ENCODE measurements at regions not wholly inside any gene's neighbourhood (a gene's known extent, or its start where the extent isn't known, plus 50 kb on each side); places are given as distances from the start of the nearest gene placed in this dataset.
A peak's percentile ranks its signal among the peaks of the same experiment; 100 is the strongest.

DNA sequence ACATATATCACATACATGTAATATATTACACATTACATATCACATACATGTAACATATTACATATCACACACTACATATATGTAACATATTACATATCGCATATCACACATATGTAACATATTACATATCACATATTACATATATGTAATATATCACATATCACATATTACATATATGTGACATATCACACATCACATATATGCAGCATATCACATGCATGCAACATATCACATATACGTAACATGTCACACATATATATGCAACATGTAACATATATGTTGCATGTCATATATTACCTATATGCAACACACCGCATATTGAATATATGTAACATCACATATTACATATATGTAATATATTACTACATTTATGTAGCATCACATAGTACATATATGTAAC, 211.2 kb downstream of the ARL6IP6 start:
- Mint-ChIP-seq H3K27ac (no peak overlapping the region), H3K27me3 (ENCODE audit: insufficient read depth, low read depth) (peaks cover 5% of the 10 kb centered on the region), H3K36me3 (no peaks in the 10 kb centered on the region), H3K4me1 (no peaks in the 10 kb centered on the region), H3K4me3 (no peak overlapping the region), H3K9me3 (no peaks in the 10 kb centered on the region)
- TF ChIP-seq EZH2 (IDR thresholded peaks at IDR 0.05) = no peak
- Histone ChIP-seq H2AFZ (replicated peaks) (no peak overlapping the region), H3K36me3 (no peaks in the 10 kb centered on the region), H3K4me1 (no peaks in the 10 kb centered on the region), H3K9ac (no peak overlapping the region), H4K20me1 (ENCODE audit: low read depth) (no peaks in the 10 kb centered on the region), H3K4me3 (no peak overlapping the region), H3K27ac (no peak overlapping the region), H3K79me2 (ENCODE audit: low read depth) (no peaks in the 10 kb centered on the region), H3K9me3 (ENCODE audit: low read depth) (no peaks in the 10 kb centered on the region), H3K4me2 (no peak overlapping the region), H3F3A (ENCODE audit: low read depth) (peaks cover 21% of the 10 kb centered on the region), H3K27me3 (no peaks in the 10 kb centered on the region)
- no peak for DNase-seq (ENCODE audit: low spot score)

- H3K9me3 ChIP-seq (ENCODE audit: low read depth) = no peaks in the 10 kb centered on the region
- H3K4me1 ChIP-seq = no peaks in the 10 kb centered on the region
- H3K27ac ChIP-seq = no peak overlapping the region
- H3K27me3 Mint-ChIP-seq (ENCODE audit: insufficient read depth, low read depth) = peaks cover 5% of the 10 kb centered on the region
- no peaks in the 10 kb centered on the region for H4K20me1 ChIP-seq (ENCODE audit: low read depth)
- H3K27ac Mint-ChIP-seq = no peak overlapping the region
- no peak overlapping the region for H3K4me2 ChIP-seq
- no peak overlapping the region for H2AFZ ChIP-seq (replicated peaks)
- no peaks in the 10 kb centered on the region for H3K4me1 Mint-ChIP-seq
- no peaks in the 10 kb centered on the region for H3K9me3 Mint-ChIP-seq
- peaks cover 21% of the 10 kb centered on the region for H3F3A ChIP-seq (ENCODE audit: low read depth)
- no peak overlapping the region for H3K4me3 Mint-ChIP-seq
- no peaks in the 10 kb centered on the region for H3K36me3 ChIP-seq
- H3K36me3 Mint-ChIP-seq = no peaks in the 10 kb centered on the region
- TF ChIP-seq CTCF (IDR thresholded peaks at IDR 0.05) (peak; percentile 93), EZH2 (IDR thresholded peaks at IDR 0.05) (no peak)
- no peak overlapping the region for H3K4me3 ChIP-seq
- no peak overlapping the region for H3K9ac ChIP-seq
- DNase-seq (ENCODE audit: low spot score) = peak; percentile 86
- no peaks in the 10 kb centered on the region for H3K27me3 ChIP-seq
- no peaks in the 10 kb centered on the region for H3K79me2 ChIP-seq (ENCODE audit: low read depth)
Observed at GRCh38 chr2:152925547-152926448, 207.4 kb downstream of the ARL6IP6 start.

DNA sequence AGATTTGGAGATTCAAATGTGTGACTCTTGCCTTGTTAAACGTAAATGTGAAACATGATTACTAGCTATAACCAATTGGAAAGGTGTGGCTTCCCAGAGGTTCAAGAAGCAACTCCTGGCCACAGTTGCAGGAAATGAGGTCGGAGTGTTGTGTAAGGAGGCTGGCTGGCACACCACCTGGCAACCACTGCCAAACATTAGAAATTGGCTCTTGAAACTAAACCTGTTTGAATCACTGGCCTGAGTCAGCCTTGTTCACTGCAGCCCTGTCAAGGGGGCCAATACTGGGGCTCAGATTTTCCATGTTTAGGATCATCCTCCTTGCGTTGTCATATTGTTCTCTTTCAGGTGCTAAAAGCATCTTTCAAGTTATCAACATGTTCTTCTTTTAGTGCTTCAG, 206.3 kb downstream of the ARL6IP6 start:
- no peaks in the 10 kb centered on the region for H3K4me1 Mint-ChIP-seq
- no peak for DNase-seq (ENCODE audit: low spot score)
- Histone ChIP-seq H3K27me3 (no peaks in the 10 kb centered on the region), H3K79me2 (ENCODE audit: low read depth) (no peaks in the 10 kb centered on the region), H3K9me3 (ENCODE audit: low read depth) (no peaks in the 10 kb centered on the region), H3F3A (ENCODE audit: low read depth) (peaks cover 14% of the 10 kb centered on the region), H3K4me1 (no peaks in the 10 kb centered on the region), H3K4me3 (no peak overlapping the region), H3K27ac (no peak overlapping the region), H3K4me2 (no peak overlapping the region), H4K20me1 (ENCODE audit: low read depth) (no peaks in the 10 kb centered on the region), H2AFZ (replicated peaks) (no peak overlapping the region), H3K9ac (no peak overlapping the region), H3K36me3 (no peaks in the 10 kb centered on the region)
- no peaks in the 10 kb centered on the region for H3K9me3 Mint-ChIP-seq
- H3K36me3 Mint-ChIP-seq = no peaks in the 10 kb centered on the region
- H3K4me3 Mint-ChIP-seq = no peak overlapping the region
- TF ChIP-seq EZH2phosphoT487 (IDR thresholded peaks at IDR 0.05) = no peak
- TF ChIP-seq CTCF (IDR thresholded peaks at IDR 0.05) = no peak
- TF ChIP-seq EZH2 (IDR thresholded peaks at IDR 0.05) = no peak
- peaks cover 5% of the 10 kb centered on the region for H3K27me3 Mint-ChIP-seq (ENCODE audit: insufficient read depth, low read depth)
- no peak overlapping the region for H3K27ac Mint-ChIP-seq

DNA sequence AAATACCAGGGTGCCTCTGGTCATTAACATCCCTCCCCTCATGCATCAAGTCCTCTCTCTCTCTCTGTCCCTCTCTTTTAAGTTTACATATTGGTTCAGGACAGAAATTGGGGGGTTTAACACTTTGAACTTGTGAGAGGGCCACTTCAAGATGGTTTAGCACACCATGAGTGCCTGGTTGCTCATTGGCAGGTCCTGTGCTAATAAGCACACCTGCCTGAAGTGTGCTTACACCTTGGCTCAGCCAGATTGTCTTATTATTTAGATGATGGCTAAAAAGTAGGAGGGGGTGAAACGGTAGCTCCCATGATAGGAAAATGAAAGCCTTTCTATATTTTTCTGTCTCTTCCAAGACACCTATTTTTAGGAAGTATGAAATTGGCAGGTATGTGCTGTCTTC, 205.8 kb downstream of the ARL6IP6 start:
- peaks cover 9% of the 10 kb centered on the region for H3F3A ChIP-seq (ENCODE audit: low read depth)
- H3K27me3 ChIP-seq = no peaks in the 10 kb centered on the region
- no peaks in the 10 kb centered on the region for H3K4me1 Mint-ChIP-seq
- H3K4me2 ChIP-seq = no peak overlapping the region
- no peak overlapping the region for H3K27ac Mint-ChIP-seq
- H3K9ac ChIP-seq = no peak overlapping the region
- H3K4me1 ChIP-seq = no peaks in the 10 kb centered on the region
- no peak overlapping the region for H3K4me3 Mint-ChIP-seq
- TF ChIP-seq CTCF (IDR thresholded peaks at IDR 0.05) (no peak), EZH2phosphoT487 (IDR thresholded peaks at IDR 0.05) (no peak), EZH2 (IDR thresholded peaks at IDR 0.05) (no peak)
- no peak overlapping the region for H3K27ac ChIP-seq
- no peaks in the 10 kb centered on the region for H3K36me3 ChIP-seq
- no peak overlapping the region for H2AFZ ChIP-seq (replicated peaks)
- H3K9me3 ChIP-seq (ENCODE audit: low read depth) = no peaks in the 10 kb centered on the region
- H3K79me2 ChIP-seq (ENCODE audit: low read depth) = no peaks in the 10 kb centered on the region
- H4K20me1 ChIP-seq (ENCODE audit: low read depth) = no peaks in the 10 kb centered on the region
- no peak for DNase-seq (ENCODE audit: low spot score)
- peaks cover 5% of the 10 kb centered on the region for H3K27me3 Mint-ChIP-seq (ENCODE audit: insufficient read depth, low read depth)
- no peaks in the 10 kb centered on the region for H3K36me3 Mint-ChIP-seq
- H3K9me3 Mint-ChIP-seq = no peaks in the 10 kb centered on the region
- no peak overlapping the region for H3K4me3 ChIP-seq
